CD4-positive, alpha-beta T cell treated with Interferon alpha-2 for 1 hour (primary cell): ENCODE measurements at regions not wholly inside any gene's neighbourhood (a gene's known extent, or its start where the extent isn't known, plus 50 kb on each side); places are given as distances from the start of the nearest gene placed in this dataset.

Source experiments
- DNase-seq, 2 donors: peaks; one replicate each; pipeline ENCODE4 v3.0.0-alpha.2; 2020 to 2022

GRCh38 chr7:155984609-155985405 lies 172.5 kb upstream of the SHH start:
- DNase-seq: no peak

GRCh38 chr7:155984028-155984580 lies 171.8 kb upstream of the SHH start:
- no peak for DNase-seq

- DNase-seq: no peak
Measured at GRCh38 chr7:155983176-155983815, 171.0 kb upstream of the SHH start.

GRCh38 chr7:155981703-155982102 lies 169.4 kb upstream of the SHH start:
- no peak for DNase-seq

- no peak for DNase-seq
Measured at GRCh38 chr7:155980841-155981240, 168.6 kb upstream of the SHH start.

- no peak for DNase-seq
Measured at GRCh38 chr7:155979994-155980393, 167.7 kb upstream of the SHH start.

GRCh38 chr7:155979566-155979965 lies 167.3 kb upstream of the SHH start:
- no peak for DNase-seq

GRCh38 chr7:155975490-155975889 lies 163.2 kb upstream of the SHH start:
- no peak for DNase-seq

GRCh38 chr7:155974186-155974897 lies 162.1 kb upstream of the SHH start:
- no peak for DNase-seq

GRCh38 chr7:155973451-155973997 lies 161.3 kb upstream of the SHH start:
- DNase-seq: no peak

GRCh38 chr7:155972651-155973390 lies 160.6 kb upstream of the SHH start:
- DNase-seq: no peak

GRCh38 chr7:155972247-155972646 lies 160.0 kb upstream of the SHH start:
- no peak for DNase-seq

GRCh38 chr7:155971180-155971770 lies 159.0 kb upstream of the SHH start:
- no peak for DNase-seq

- DNase-seq: no peak
Measured at GRCh38 chr7:155969192-155969929, 157.1 kb upstream of the SHH start.

GRCh38 chr7:155965010-155965409 lies 152.7 kb upstream of the SHH start:
- no peak for DNase-seq

- no peak for DNase-seq
Measured at GRCh38 chr7:155964543-155964942, 152.3 kb upstream of the SHH start.

GRCh38 chr7:155963771-155964195 lies 151.5 kb upstream of the SHH start:
- DNase-seq: no peak

- no peak for DNase-seq
Measured at GRCh38 chr7:155963356-155963755, 151.1 kb upstream of the SHH start.

- DNase-seq: no peak
Measured at GRCh38 chr7:155962968-155963300, 150.7 kb upstream of the SHH start.

- DNase-seq: no peak
Measured at GRCh38 chr7:155962191-155962967, 150.1 kb upstream of the SHH start.
